IMR-90 (cell line): ENCODE measurements at regions not wholly inside any gene's neighbourhood (a gene's known extent, or its start where the extent isn't known, plus 50 kb on each side); places are given as distances from the start of the nearest gene placed in this dataset.

Source experiments
- ATAC-seq: fragments of 200-7000 bp; cut with Tn5 transposase; 2 replicates; pipeline ENCODE4 v1.9.1; 2020; ENCODE audit warnings: low read depth, mild to moderate bottlenecking, moderate library complexity
- BruUV-seq: library from RNA; stranded (reverse); fragments of 400-500 nt; replicated peaks from 2 replicates; lab custom pipeline; 2021; lab: Mats Ljungman, UMichigan
- CTCF ChIA-PET: fragments of 300-600 bp; formaldehyde crosslinking; extraction: SDS; loops from one replicate; lab custom pipeline; 2021; ENCODE audit warnings: antibody characterized with exemption; lab: Yijun Ruan, JAX
- POLR2A ChIA-PET: fragments of 300-600 bp; sonication (Branson Sonifier 250); formaldehyde crosslinking; loops from one replicate; lab custom pipeline; 2022; ENCODE audit warnings: antibody characterized with exemption; ENCODE audit not compliant: unreplicated experiment; lab: Charles Lee
- DNase-seq: peaks from one replicate; pipeline ENCODE4 v3.0.0; 2013
- H2AFZ ChIP-seq: replicated peaks from 2 replicates; pipeline ENCODE3; 2013; ENCODE audit warnings: low read length, mild to moderate bottlenecking; ENCODE audit not compliant: poor library complexity
- H2AK5ac ChIP-seq: 2 replicates; pipeline ENCODE4 v1.6.1; 2013; ENCODE audit warnings: low read depth, low read length, inconsistent platforms
- H2AK9ac ChIP-seq: replicated peaks from 2 replicates; pipeline ENCODE3; 2013; ENCODE audit warnings: mild to moderate bottlenecking, low read depth, low read length, moderate library complexity; ENCODE audit not compliant: poor library complexity
- H2BK120ac ChIP-seq: 2 replicates; pipeline ENCODE4 v1.6.1; 2013; ENCODE audit warnings: low read depth, low read length, inconsistent platforms
- H2BK15ac ChIP-seq: 3 replicates; pipeline ENCODE4 v1.6.1; 2013; ENCODE audit warnings: low read depth, low read length, inconsistent platforms
- H2BK20ac ChIP-seq: 2 replicates; pipeline ENCODE4 v1.6.1; 2013; ENCODE audit warnings: low read depth, mild to moderate bottlenecking, inconsistent platforms, low read length, moderate library complexity
- H2BK5ac ChIP-seq: 2 replicates; pipeline ENCODE4 v1.6.1; 2013; ENCODE audit warnings: mild to moderate bottlenecking, low read depth, low read length, inconsistent platforms; ENCODE audit not compliant: poor library complexity, severe bottlenecking
- H3K14ac ChIP-seq: replicated peaks from 2 replicates; pipeline ENCODE4 v1.6.1; 2013; ENCODE audit warnings: low read depth, low read length, inconsistent platforms
- H3K18ac ChIP-seq: 2 replicates; pipeline ENCODE4 v1.6.1; 2013; ENCODE audit warnings: low read depth, low read length, control low read depth
- H3K23ac ChIP-seq: 2 replicates; pipeline ENCODE4 v1.6.1; 2013; ENCODE audit warnings: low read depth, low read length, inconsistent platforms
- H3K27ac ChIP-seq: 2 replicates; pipeline ENCODE4 v1.5.1; 2013; ENCODE audit warnings: mild to moderate bottlenecking, control low read depth, low read length; ENCODE audit not compliant: insufficient read depth
- H3K27me3 ChIP-seq: 2 replicates; pipeline ENCODE4 v1.6.1; 2013; ENCODE audit warnings: low read length; ENCODE audit not compliant: control insufficient read depth, insufficient read depth
- H3K36me3 ChIP-seq: 2 replicates; pipeline ENCODE4 v1.6.1; 2013; ENCODE audit warnings: low read length, mixed read lengths; ENCODE audit not compliant: control insufficient read depth, insufficient read depth
- H3K4ac ChIP-seq: 2 replicates; pipeline ENCODE4 v1.6.1; 2013; ENCODE audit warnings: low read depth, low read length, inconsistent platforms
- H3K4me1 ChIP-seq: 2 replicates; pipeline ENCODE4 v1.6.1; 2013; ENCODE audit warnings: low read length, mixed read lengths; ENCODE audit not compliant: control insufficient read depth, insufficient read depth
- H3K4me2 ChIP-seq: 2 replicates; pipeline ENCODE4 v1.6.1; 2013; ENCODE audit warnings: low read depth, mild to moderate bottlenecking, control low read depth, low read length, moderate library complexity
- H3K4me3 ChIP-seq: 2 replicates; pipeline ENCODE4 v1.5.1; 2013; ENCODE audit warnings: low read depth, mild to moderate bottlenecking, control low read depth, low read length, moderate library complexity; ENCODE audit not compliant: insufficient read depth
- H3K56ac ChIP-seq: 2 replicates; pipeline ENCODE4 v1.6.1; 2013; ENCODE audit warnings: low read length, inconsistent platforms; ENCODE audit not compliant: insufficient read depth; ENCODE audit errors: extremely low read depth
- H3K79me1 ChIP-seq, 2 experiments: 2 replicates each; pipeline ENCODE4 v1.6.1; 2013; ENCODE audit warnings: low read length in 2 of 2, inconsistent platforms in 1 of 2, low read depth in 1 of 2
- H3K9ac ChIP-seq: 2 replicates; pipeline ENCODE4 v1.6.1; 2013; ENCODE audit warnings: low read depth, low read length, control low read depth
- H3K9me1 ChIP-seq: 2 replicates; pipeline ENCODE4 v1.6.1; 2013; ENCODE audit warnings: low read length, inconsistent platforms; ENCODE audit not compliant: insufficient read depth
- H3K9me3 ChIP-seq: 2 replicates; pipeline ENCODE4 v1.6.1; 2013; ENCODE audit warnings: low read length; ENCODE audit not compliant: control insufficient read depth, insufficient read depth
- H4K20me1 ChIP-seq: 2 replicates; pipeline ENCODE4 v1.6.1; 2013; ENCODE audit warnings: low read length, inconsistent platforms; ENCODE audit not compliant: insufficient read depth
- H4K5ac ChIP-seq: 2 replicates; pipeline ENCODE4 v1.6.1; 2013; ENCODE audit warnings: mild to moderate bottlenecking, low read depth, low read length, control low read depth
- H4K8ac ChIP-seq, 2 experiments: 2 replicates each; pipeline ENCODE4 v1.6.1; 2013; ENCODE audit warnings: low read depth in 2 of 2, low read length in 2 of 2, control low read depth in 1 of 2, inconsistent platforms in 1 of 2
- H4K91ac ChIP-seq: 2 replicates; pipeline ENCODE4 v1.6.1; 2013; ENCODE audit warnings: low read depth, low read length, inconsistent platforms; ENCODE audit not compliant: insufficient read depth
- BHLHE40 ChIP-seq: fragments of 150-350 bp; IDR thresholded peaks from 2 replicates; pipeline ENCODE4 v1.6.1; 2016; ENCODE audit warnings: mild to moderate bottlenecking, low read depth, low read length
- CEBPB ChIP-seq: IDR thresholded peaks from 2 replicates; pipeline ENCODE4 v1.6.1; 2012; ENCODE audit warnings: low read depth, low read length, improper control_type of control experiment
- CHD1 ChIP-seq: IDR thresholded peaks from 2 replicates; pipeline ENCODE4 v1.6.1; 2012; ENCODE audit warnings: low read depth, low read length, improper control_type of control experiment
- MAZ ChIP-seq: IDR thresholded peaks from 2 replicates; pipeline ENCODE4 v1.6.1; 2012; ENCODE audit warnings: low read depth, mild to moderate bottlenecking, low read length, improper control_type of control experiment, moderate library complexity, borderline replicate concordance
- MXI1 ChIP-seq: IDR thresholded peaks from 2 replicates; pipeline ENCODE4 v1.6.1; 2012; ENCODE audit warnings: low read depth, mild to moderate bottlenecking, low read length, moderate library complexity, borderline replicate concordance
- NFE2L2 ChIP-seq: fragments of 150-350 bp; IDR thresholded peaks from 2 replicates; pipeline ENCODE4 v1.6.1; 2016; ENCODE audit warnings: low read depth, mild to moderate bottlenecking, low read length
- POLR2A ChIP-seq: IDR thresholded peaks from 2 replicates; pipeline ENCODE4 v1.6.1; 2012; ENCODE audit warnings: mild to moderate bottlenecking, low read depth, low read length
- RAD21 ChIP-seq: IDR thresholded peaks from 2 replicates; pipeline ENCODE4 v1.6.1; 2012; ENCODE audit warnings: low read length, improper control_type of control experiment
- RCOR1 ChIP-seq: IDR thresholded peaks from 2 replicates; pipeline ENCODE4 v1.6.1; 2012; ENCODE audit warnings: mild to moderate bottlenecking, low read length, improper control_type of control experiment; ENCODE audit not compliant: insufficient replicate concordance
- RFX5 ChIP-seq: IDR thresholded peaks from 2 replicates; pipeline ENCODE4 v1.8.0; 2012; ENCODE audit warnings: low read depth, mild to moderate bottlenecking, low read length, moderate library complexity
- SMC3 ChIP-seq: fragments of 150-350 bp; IDR thresholded peaks from 2 replicates; pipeline ENCODE4 v1.6.1; 2016; ENCODE audit warnings: low read depth, mild to moderate bottlenecking, antibody characterized with exemption, low read length, moderate library complexity
- WGBS, 2 experiments: methylation state at CpG; one replicate each; pipeline versions ENCODE4 v1.1.5 to v1.1.7; 2013; ENCODE audit warnings: missing lambda C conversion rate in 2 of 2; ENCODE audit not compliant: insufficient read length in 1 of 2; ENCODE audit errors: extremely low coverage in 2 of 2; 5-methylcytosine and 5-hydroxymethylcytosine counted together
- dilution Hi-C: fragments of 300-500 bp; cut with HindIII; formaldehyde crosslinking; loops from one replicate; pipeline ENCODE4 v1.14.3; 2018; ENCODE audit warnings: low sequenced_read_pairs; ENCODE audit not compliant: unreplicated experiment
- in situ Hi-C: fragments of 300-500 bp; cut with MboI; formaldehyde crosslinking; loops from 3 replicates; pipeline ENCODE4 v1.14.3; 2019; ENCODE audit warnings: low sequenced_read_pairs, inconsistent platforms, mixed read lengths
- intact Hi-C: fragments of 100-400 bp; cut with micrococcal nuclease; formaldehyde crosslinking; loops from 2 replicates; pipeline ENCODE4 v1.10.0; 2022
- TF ChIP-seq, protein P1 (sequence below): fragments of 150-350 bp; IDR thresholded peaks from 2 replicates; pipeline ENCODE4 v1.6.1; 2017; ENCODE audit warnings: mild to moderate bottlenecking, antibody characterized with exemption, low read length, low read depth
- TF ChIP-seq, protein P2 (sequence below): conservative IDR thresholded peaks from 2 replicates; pipeline ENCODE4 v1.5.1; 2012; ENCODE audit warnings: mild to moderate bottlenecking, low read depth, low read length, improper control_type of control experiment
- TF ChIP-seq, protein P3 (sequence below): fragments of 150-350 bp; IDR thresholded peaks from 2 replicates; pipeline ENCODE4 v1.6.1; 2016; ENCODE audit warnings: low read depth, mild to moderate bottlenecking, low read length, moderate library complexity, borderline replicate concordance

DNA sequence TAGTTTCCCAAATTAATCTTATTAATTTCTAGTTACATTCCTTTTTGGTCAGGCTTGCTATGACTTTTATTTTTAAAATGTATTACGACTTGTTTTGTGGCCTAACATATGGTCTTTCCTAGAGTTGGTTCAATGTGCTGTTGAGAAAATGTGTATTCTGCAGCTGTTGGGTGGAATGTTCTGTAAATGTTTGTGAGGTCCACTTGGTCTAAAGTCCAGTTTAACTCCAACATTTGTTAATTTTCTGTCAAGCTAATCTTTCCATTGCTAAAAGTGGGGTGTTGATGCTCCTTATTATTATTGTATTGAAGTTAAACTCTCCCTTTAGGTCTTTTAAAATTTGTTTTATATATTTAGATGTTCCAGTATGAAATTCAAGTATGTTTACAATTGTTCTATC is 1010.8 kb upstream of the EDIL3 start:
- in situ Hi-C loops, result no loop called here
- Histone ChIP-seq H3K27ac (no peak overlapping the region), H3K9me3 (peaks cover 7% of the 10 kb centered on the region), H3K23ac (no peak overlapping the region), H3K4ac (no peak overlapping the region), H4K8ac (no peak overlapping the region), H2AK5ac (no peak overlapping the region), H3K9ac (no peak overlapping the region), H2AK9ac (no peak overlapping the region), H2BK5ac (no peak overlapping the region), H2BK20ac (no peak overlapping the region), H3K56ac (no peak overlapping the region), H3K36me3 (no peaks in the 10 kb centered on the region), H3K27me3 (no peaks in the 10 kb centered on the region), H3K4me3 (no peak overlapping the region), H3K4me1 (no peaks in the 10 kb centered on the region), H2BK120ac (no peak overlapping the region), H4K5ac (no peak overlapping the region), H3K79me1 (no peaks in the 10 kb centered on the region), H2BK15ac (no peak overlapping the region), H3K18ac (no peak overlapping the region), H3K14ac (no peak overlapping the region), H4K91ac (no peak overlapping the region), H4K20me1 (no peaks in the 10 kb centered on the region), H3K4me2 (no peak overlapping the region), H3K9me1 (no peaks in the 10 kb centered on the region), H2AFZ (no peak overlapping the region)
- intact Hi-C loops, result no loop called here
- POLR2A ChIA-PET, result no interaction called here
- no CpG with 5 or more reads among the region's 1 CpG for WGBS, 2 experiments
- TF ChIP-seq RCOR1 (no peak), NFE2L2 (no peak), RFX5 (no peak), CEBPB (no peak), MAZ (no peak), BHLHE40 (no peak), MXI1 (no peak), RAD21 (no peak), CHD1 (no peak), POLR2A (no peak), SMC3 (no peak)
- TF ChIP-seq, protein P1, sequence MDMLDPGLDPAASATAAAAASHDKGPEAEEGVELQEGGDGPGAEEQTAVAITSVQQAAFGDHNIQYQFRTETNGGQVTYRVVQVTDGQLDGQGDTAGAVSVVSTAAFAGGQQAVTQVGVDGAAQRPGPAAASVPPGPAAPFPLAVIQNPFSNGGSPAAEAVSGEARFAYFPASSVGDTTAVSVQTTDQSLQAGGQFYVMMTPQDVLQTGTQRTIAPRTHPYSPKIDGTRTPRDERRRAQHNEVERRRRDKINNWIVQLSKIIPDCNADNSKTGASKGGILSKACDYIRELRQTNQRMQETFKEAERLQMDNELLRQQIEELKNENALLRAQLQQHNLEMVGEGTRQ, result no peak
- TF ChIP-seq, protein P2, sequence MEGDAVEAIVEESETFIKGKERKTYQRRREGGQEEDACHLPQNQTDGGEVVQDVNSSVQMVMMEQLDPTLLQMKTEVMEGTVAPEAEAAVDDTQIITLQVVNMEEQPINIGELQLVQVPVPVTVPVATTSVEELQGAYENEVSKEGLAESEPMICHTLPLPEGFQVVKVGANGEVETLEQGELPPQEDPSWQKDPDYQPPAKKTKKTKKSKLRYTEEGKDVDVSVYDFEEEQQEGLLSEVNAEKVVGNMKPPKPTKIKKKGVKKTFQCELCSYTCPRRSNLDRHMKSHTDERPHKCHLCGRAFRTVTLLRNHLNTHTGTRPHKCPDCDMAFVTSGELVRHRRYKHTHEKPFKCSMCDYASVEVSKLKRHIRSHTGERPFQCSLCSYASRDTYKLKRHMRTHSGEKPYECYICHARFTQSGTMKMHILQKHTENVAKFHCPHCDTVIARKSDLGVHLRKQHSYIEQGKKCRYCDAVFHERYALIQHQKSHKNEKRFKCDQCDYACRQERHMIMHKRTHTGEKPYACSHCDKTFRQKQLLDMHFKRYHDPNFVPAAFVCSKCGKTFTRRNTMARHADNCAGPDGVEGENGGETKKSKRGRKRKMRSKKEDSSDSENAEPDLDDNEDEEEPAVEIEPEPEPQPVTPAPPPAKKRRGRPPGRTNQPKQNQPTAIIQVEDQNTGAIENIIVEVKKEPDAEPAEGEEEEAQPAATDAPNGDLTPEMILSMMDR, result no peak
- TF ChIP-seq, protein P3, sequence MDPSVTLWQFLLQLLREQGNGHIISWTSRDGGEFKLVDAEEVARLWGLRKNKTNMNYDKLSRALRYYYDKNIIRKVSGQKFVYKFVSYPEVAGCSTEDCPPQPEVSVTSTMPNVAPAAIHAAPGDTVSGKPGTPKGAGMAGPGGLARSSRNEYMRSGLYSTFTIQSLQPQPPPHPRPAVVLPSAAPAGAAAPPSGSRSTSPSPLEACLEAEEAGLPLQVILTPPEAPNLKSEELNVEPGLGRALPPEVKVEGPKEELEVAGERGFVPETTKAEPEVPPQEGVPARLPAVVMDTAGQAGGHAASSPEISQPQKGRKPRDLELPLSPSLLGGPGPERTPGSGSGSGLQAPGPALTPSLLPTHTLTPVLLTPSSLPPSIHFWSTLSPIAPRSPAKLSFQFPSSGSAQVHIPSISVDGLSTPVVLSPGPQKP, result no peak
- dilution Hi-C loops, result no loop called here
- no peak for ATAC-seq
- no TSS peak for BruUV-seq
- DNase-seq, result no peak
- CTCF ChIA-PET, result no interaction called here
